ENCODE measurements at regions not wholly inside any gene's neighbourhood (a gene's known extent, or its start where the extent isn't known, plus 50 kb on each side); places are given as distances from the start of the nearest gene placed in this dataset.

GRCh38 chr19:32104153-32104849 lies 241.1 kb upstream of the ZNF507 start:
- Histone ChIP-seq H3K27me3 (ENCODE audit: control insufficient read depth, insufficient read depth, low read length) (no peaks in the 10 kb centered on the region), H3K4me3 (ENCODE audit: low read depth, low read length) (no peak overlapping the region), H3K36me3 (ENCODE audit: control insufficient read depth, insufficient read depth, low read length) (no peaks in the 10 kb centered on the region)
- ChIA-PET CTCF (interaction anchor here (1.0 kb wide), 1 partner anchor 94 kb away, joined by 3 read pairs; no protein-coding TSS in a partner anchor), POLR2A (no interaction called here)
- DNase-seq (ENCODE audit: low read depth): no peak
- TF ChIP-seq, protein P1, sequence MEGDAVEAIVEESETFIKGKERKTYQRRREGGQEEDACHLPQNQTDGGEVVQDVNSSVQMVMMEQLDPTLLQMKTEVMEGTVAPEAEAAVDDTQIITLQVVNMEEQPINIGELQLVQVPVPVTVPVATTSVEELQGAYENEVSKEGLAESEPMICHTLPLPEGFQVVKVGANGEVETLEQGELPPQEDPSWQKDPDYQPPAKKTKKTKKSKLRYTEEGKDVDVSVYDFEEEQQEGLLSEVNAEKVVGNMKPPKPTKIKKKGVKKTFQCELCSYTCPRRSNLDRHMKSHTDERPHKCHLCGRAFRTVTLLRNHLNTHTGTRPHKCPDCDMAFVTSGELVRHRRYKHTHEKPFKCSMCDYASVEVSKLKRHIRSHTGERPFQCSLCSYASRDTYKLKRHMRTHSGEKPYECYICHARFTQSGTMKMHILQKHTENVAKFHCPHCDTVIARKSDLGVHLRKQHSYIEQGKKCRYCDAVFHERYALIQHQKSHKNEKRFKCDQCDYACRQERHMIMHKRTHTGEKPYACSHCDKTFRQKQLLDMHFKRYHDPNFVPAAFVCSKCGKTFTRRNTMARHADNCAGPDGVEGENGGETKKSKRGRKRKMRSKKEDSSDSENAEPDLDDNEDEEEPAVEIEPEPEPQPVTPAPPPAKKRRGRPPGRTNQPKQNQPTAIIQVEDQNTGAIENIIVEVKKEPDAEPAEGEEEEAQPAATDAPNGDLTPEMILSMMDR (IDR thresholded peaks at IDR 0.05; ENCODE audit: insufficient read depth, low read depth, low read length): no peak

DNA sequence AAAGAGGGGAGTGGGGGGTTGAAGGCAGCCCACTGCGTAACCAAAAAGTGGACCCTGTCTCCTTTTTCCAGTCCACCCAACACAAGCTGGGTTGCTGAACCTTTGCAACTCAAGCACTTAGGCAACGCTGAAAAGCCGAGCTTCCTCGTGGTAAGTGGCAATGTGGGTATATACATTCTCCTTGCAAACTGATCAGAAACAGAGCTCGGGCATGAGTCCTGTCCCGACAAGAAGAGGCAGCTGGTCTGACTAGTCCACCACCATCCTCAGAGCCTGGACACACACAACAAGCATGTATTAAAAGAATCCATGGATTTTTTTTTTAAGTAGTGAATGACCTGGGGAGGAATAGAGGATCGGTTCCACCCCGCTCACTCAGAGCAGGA lies 240.6 kb upstream of the ZNF507 start:
- Histone ChIP-seq H3K27me3 (ENCODE audit: control insufficient read depth, insufficient read depth, low read length) (no peaks in the 10 kb centered on the region), H3K4me3 (ENCODE audit: low read depth, low read length) (no peak overlapping the region), H3K36me3 (ENCODE audit: control insufficient read depth, insufficient read depth, low read length) (no peaks in the 10 kb centered on the region)
- no peak for DNase-seq (ENCODE audit: low read depth)
- TF ChIP-seq, protein P1 (IDR thresholded peaks at IDR 0.05; ENCODE audit: insufficient read depth, low read depth, low read length): no peak
- CTCF ChIA-PET: interaction anchor here (1.0 kb wide), 1 partner anchor 93 kb away, joined by 3 read pairs; no protein-coding TSS in a partner anchor
- POLR2A ChIA-PET: no interaction called here

DNA sequence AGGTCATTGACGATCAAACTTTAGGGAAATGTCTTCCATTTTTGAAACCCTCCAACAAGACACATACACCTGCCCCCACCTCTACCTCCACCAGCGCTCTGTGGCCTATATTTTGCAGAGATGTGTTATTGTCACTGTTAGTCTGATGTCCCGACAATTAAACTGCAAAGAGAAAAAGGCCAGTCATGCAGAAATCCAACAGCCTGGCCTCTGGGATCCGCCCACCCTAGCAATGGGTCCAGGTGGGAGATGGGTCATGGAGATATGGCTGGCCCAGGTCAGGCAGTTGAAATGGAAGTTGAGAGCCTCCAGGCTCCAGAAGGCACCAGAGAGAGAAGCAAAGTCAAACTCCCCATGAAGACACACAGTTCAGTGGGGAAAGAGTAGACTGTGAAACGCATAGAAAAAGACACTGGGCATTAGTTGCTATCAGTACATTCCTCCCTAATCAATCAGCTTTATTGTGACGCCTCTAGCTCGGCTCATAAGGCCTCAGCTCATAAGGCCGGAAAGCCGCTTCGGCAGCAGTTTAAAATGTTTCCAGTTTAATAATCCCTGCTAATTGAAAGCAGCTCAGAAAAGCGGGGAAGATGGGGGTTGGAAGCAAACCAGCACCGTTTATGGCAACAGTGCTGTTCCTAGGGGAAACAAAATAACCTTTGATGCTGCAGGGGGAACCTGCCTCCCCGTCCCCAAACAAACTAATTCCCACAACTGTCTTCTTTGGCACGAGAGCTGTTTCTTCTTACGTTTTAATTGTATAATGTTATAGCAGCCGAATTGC lies 239.7 kb upstream of the ZNF507 start:
- Histone ChIP-seq H3K4me3 (ENCODE audit: low read depth, low read length) (no peak overlapping the region), H3K36me3 (ENCODE audit: control insufficient read depth, insufficient read depth, low read length) (no peaks in the 10 kb centered on the region), H3K27me3 (ENCODE audit: control insufficient read depth, insufficient read depth, low read length) (no peaks in the 10 kb centered on the region)
- TF ChIP-seq, protein P1 (IDR thresholded peaks at IDR 0.05; ENCODE audit: insufficient read depth, low read depth, low read length): no peak
- DNase-seq (ENCODE audit: low read depth): no peak
- ChIA-PET CTCF (interaction anchor here (1.0 kb wide), 1 partner anchor 92 kb away, joined by 3 read pairs; no protein-coding TSS in a partner anchor), POLR2A (no interaction called here)

DNA sequence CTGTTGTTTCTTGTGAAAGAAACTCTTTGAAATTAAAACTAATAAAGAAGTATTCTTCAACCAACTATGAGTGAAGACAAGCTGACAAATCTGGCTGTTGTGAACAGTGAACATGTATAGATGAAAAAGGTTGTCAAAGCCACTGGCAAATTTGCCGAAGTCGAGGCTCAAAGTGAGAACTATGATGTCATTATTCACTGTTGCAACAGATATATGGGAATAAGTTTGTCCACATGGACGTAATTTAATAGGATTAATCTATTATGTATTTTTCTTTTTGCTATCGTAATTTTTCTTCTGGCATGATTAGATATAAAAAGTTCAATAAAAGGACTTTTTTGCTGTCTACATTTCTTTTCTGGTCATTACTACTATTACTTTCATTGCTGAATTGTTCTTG lies 223.2 kb upstream of the ZNF507 start:
- DNase-seq (ENCODE audit: low read depth): no peak
- TF ChIP-seq, protein P1 (IDR thresholded peaks at IDR 0.05; ENCODE audit: insufficient read depth, low read depth, low read length): no peak
- POLR2A ChIA-PET: no interaction called here
- H3K27me3 ChIP-seq (ENCODE audit: control insufficient read depth, insufficient read depth, low read length): no peaks in the 10 kb centered on the region
- no peak overlapping the region for H3K4me3 ChIP-seq (ENCODE audit: low read depth, low read length)
- H3K36me3 ChIP-seq (ENCODE audit: control insufficient read depth, insufficient read depth, low read length): no peaks in the 10 kb centered on the region
- CTCF ChIA-PET: no interaction called here

DNA sequence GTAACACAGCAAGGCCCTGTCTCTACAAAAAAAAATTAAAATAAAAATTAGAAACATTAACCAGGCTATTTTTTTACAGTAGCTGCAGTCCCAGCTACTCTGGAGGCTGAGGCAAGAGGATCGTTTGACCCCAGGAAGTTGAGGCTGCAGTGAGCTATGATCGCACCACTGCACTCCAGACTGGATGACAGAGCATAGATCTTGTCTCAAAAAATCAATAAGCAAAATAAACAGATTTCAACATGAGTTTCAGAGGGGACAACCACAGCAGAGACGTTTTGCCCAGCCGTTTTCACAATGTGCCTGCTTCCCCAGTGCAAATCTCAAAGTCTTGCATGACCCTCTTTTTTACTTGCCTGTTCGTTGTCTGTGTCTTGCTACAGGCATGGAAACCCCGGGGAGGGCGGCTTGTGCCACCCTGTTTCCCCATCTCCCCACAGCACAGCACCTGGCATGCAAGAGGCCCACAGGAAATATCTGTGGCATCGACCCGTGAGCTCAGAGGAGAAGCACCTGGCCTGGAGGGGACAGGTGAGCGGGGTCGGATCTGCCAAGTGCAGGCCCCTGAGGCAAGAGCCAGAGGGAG lies 222.0 kb upstream of the ZNF507 start:
- TF ChIP-seq, protein P1 (IDR thresholded peaks at IDR 0.05; ENCODE audit: insufficient read depth, low read depth, low read length): no peak
- CTCF ChIA-PET: no interaction called here
- POLR2A ChIA-PET: no interaction called here
- H3K4me3 ChIP-seq (ENCODE audit: low read depth, low read length): no peak overlapping the region
- no peaks in the 10 kb centered on the region for H3K36me3 ChIP-seq (ENCODE audit: control insufficient read depth, insufficient read depth, low read length)
- no peak for DNase-seq (ENCODE audit: low read depth)
- no peaks in the 10 kb centered on the region for H3K27me3 ChIP-seq (ENCODE audit: control insufficient read depth, insufficient read depth, low read length)

Measured in BJ (cell line).